ENCODE measurements at regions not wholly inside any gene's neighbourhood (a gene's known extent, or its start where the extent isn't known, plus 50 kb on each side); places are given as distances from the start of the nearest gene placed in this dataset.
A peak's percentile ranks its signal among the peaks of the same experiment; 100 is the strongest.

DNA sequence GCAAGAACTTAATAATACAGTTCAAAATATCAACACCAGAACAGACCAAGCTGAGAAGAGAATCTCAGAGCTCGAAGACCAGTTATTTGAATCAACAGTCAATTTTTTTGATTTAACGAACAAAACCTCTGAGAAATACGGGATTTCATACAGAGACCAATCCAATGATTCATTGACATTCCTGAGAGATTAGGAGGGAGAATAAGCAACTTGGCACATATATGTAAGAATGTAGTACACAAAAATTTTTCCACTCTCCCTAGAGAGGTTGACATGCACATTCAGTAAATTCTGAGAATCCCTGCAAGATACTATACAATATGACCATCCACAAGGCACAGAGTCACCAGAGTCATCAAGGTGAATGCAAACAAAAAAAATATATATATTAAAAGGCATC lies 1577.3 kb upstream of the C9orf72 start (continued):
- TF ChIP-seq, protein P1, sequence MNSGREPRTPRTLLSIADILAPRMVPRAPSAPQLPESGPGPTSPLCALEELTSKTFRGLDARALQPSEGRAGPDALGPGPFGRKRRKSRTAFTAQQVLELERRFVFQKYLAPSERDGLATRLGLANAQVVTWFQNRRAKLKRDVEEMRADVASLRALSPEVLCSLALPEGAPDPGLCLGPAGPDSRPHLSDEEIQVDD (CRISPR knock-in tag; IDR thresholded peaks at IDR 0.05; ENCODE audit: borderline replicate concordance): no peak
- TF ChIP-seq GZF1 (CRISPR knock-in tag; IDR thresholded peaks at IDR 0.05) (no peak), ZNF136 (CRISPR knock-in tag; IDR thresholded peaks at IDR 0.05; ENCODE audit: low read depth) (no peak)

DNA sequence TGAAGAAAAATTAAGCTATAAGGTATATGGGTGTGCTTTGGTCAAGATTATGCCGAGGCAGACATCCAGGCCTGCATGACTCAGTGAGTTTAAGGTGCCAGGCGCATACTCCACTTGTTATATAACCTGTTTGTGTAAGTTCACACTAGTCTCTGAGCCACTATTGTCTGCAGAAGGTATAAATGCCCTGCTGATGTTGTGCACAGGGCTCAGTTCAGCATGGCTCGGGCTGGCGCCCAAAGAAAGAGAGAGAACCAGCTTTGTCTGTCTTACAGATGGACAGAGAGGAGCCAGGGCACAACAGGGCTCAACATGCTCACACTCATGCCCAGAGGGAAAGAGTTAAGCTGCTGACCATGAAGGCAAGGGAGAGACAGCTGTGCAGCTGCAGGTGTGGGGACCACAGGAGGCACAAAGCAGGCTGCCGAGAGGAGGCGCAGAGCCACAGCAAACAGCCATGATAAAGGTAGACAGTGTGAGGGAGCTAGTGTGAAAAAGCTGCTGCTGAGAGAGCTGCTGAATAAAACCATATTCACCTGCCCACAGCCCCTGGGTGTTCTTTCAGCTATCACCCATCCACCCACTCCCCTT lies 1587.6 kb upstream of the C9orf72 start:
- Histone ChIP-seq H2AFZ (ENCODE audit: low read length) (no peak overlapping the region), H4K20me1 (ENCODE audit: insufficient read depth, low read length) (no peaks in the 10 kb centered on the region), H3K4me1 (ENCODE audit: insufficient read depth, low read length) (no peaks in the 10 kb centered on the region), H3K79me2 (ENCODE audit: insufficient read depth, low read length) (no peaks in the 10 kb centered on the region), H3K36me3 (replicated peaks in 1 of 2; ENCODE audit: control insufficient read depth in 1 of 2, insufficient read depth in 2 of 2, low read length in 2 of 2) (no peaks in the 10 kb centered on the region), H3K9ac (ENCODE audit: insufficient read depth, low read depth, low read length) (no peak overlapping the region), H3K27ac (ENCODE audit: extremely low read length, insufficient read depth, low read length) (no peak overlapping the region), H3K4me2 (ENCODE audit: low read depth, low read length) (no peak overlapping the region), H3K27me3 (ENCODE audit: control insufficient read depth in 1 of 2, insufficient read depth in 2 of 2, low read length in 2 of 2) (no peaks in the 10 kb centered on the region), H3K9me3 (ENCODE audit: low read length) (no peaks in the 10 kb centered on the region), H3K4me3 (replicated peaks in 1 of 3; ENCODE audit: insufficient read depth in 1 of 3, low read depth in 2 of 3, low read length in 3 of 3) (no peak overlapping the region)
- BruUV-seq (replicated peaks): no TSS peak
- 17% methylated on average over 6 of the region's 6 CpGs for WGBS (ENCODE audit: low lambda C conversion rate)
- ChIA-PET POLR2A (no interaction called here), CTCF (ENCODE audit: low intra/inter-chr PET ratio, low total read pairs) (no interaction called here)
- ATAC-seq (no peak), DNase-seq (ENCODE audit: low spot score) (no peak), FAIRE-seq (no peak)
- intact Hi-C loops (cut with micrococcal nuclease; ENCODE audit: unreplicated experiment) (no loop called here), in situ Hi-C loops (cut with HindIII; ENCODE audit: extremely low pct_ligation_motif_present, low pct_unique_long_range_greater_than_20kb) (no loop called here)
- TF ChIP-seq HHEX (CRISPR knock-in tag; IDR thresholded peaks at IDR 0.05) (no peak), ISX (CRISPR knock-in tag; conservative IDR thresholded peaks at IDR 0.05) (no peak), TARDBP (CRISPR knock-in tag; IDR thresholded peaks at IDR 0.05) (no peak), ZSCAN31 (CRISPR knock-in tag; IDR thresholded peaks at IDR 0.05; ENCODE audit: low read depth) (peak; percentile 65; the same call in 1 of the 2 replicates)

DNA sequence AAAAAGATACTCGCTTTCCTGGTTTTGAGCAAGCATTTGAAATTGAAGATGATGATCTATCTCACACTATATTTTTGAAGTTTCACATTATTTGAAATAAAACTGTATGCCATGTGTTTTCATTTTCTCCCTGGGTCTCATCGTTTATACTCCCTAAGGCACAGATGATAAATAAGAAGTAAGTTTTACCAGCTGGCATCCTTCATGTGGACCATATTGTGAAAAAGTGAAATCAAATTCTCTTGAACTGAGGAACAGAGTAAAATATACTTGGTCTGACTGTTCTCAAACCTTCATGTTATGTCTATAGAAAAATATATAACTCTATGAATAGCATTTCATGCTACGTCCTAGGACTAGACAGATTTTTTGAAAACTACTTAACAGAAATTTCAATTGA lies 1600.9 kb upstream of the C9orf72 start:
- FAIRE-seq (no peak), ATAC-seq (no peak), DNase-seq (ENCODE audit: low spot score) (no peak)
- intact Hi-C loops (cut with micrococcal nuclease; ENCODE audit: unreplicated experiment): no loop called here
- H3K9me3 ChIP-seq (ENCODE audit: low read length): no peaks in the 10 kb centered on the region
- no peak for TF ChIP-seq ZNF337 (CRISPR knock-in tag; IDR thresholded peaks at IDR 0.05; ENCODE audit: borderline replicate concordance, low read depth)
- TF ChIP-seq ZNF326 (CRISPR knock-in tag; IDR thresholded peaks at IDR 0.05; ENCODE audit: borderline replicate concordance): no peak
- no peak for TF ChIP-seq KDM5A (IDR thresholded peaks at IDR 0.05; ENCODE audit: borderline replicate concordance, low read length)
- TF ChIP-seq, protein P2, sequence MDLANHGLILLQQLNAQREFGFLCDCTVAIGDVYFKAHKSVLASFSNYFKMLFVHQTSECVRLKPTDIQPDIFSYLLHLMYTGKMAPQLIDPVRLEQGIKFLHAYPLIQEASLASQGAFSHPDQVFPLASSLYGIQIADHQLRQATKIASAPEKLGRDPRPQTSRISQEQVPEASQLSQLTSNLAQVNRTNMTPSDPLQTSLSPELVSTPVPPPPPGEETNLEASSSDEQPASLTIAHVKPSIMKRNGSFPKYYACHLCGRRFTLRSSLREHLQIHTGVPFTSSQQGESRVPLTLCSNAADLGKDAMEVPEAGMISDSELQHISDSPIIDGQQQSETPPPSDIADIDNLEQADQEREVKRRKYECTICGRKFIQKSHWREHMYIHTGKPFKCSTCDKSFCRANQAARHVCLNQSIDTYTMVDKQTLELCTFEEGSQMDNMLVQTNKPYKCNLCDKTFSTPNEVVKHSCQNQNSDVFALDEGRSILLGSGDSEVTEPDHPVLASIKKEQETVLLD (CRISPR knock-in tag; IDR thresholded peaks at IDR 0.05; ENCODE audit: low read depth): no peak
- no peak for TF ChIP-seq ZSCAN12 (CRISPR knock-in tag; IDR thresholded peaks at IDR 0.05)
- no peak for TF ChIP-seq ESRRA (CRISPR knock-in tag; IDR thresholded peaks at IDR 0.05; ENCODE audit: low read depth)
- TF ChIP-seq, protein P3, sequence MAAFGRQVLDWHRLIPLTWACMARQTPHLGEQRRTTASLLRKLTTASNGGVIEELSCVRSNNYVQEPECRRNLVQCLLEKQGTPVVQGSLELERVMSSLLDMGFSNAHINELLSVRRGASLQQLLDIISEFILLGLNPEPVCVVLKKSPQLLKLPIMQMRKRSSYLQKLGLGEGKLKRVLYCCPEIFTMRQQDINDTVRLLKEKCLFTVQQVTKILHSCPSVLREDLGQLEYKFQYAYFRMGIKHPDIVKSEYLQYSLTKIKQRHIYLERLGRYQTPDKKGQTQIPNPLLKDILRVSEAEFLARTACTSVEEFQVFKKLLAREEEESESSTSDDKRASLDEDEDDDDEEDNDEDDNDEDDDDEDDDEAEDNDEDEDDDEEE (CRISPR knock-in tag; IDR thresholded peaks at IDR 0.05): no peak
- no peaks in the 10 kb centered on the region for H3K79me2 ChIP-seq (ENCODE audit: insufficient read depth, low read length)
- no peak overlapping the region for H2AFZ ChIP-seq (ENCODE audit: low read length)
- H3K4me3 ChIP-seq (replicated peaks in 1 of 3; ENCODE audit: insufficient read depth in 1 of 3, low read depth in 2 of 3, low read length in 3 of 3): no peak overlapping the region
- ChIA-PET CTCF (ENCODE audit: low intra/inter-chr PET ratio, low total read pairs) (no interaction called here), POLR2A (no interaction called here)
- H3K4me2 ChIP-seq (ENCODE audit: low read depth, low read length): no peak overlapping the region
- no peaks in the 10 kb centered on the region for H3K4me1 ChIP-seq (ENCODE audit: insufficient read depth, low read length)
- H3K27me3 ChIP-seq (ENCODE audit: control insufficient read depth in 1 of 2, insufficient read depth in 2 of 2, low read length in 2 of 2): no peaks in the 10 kb centered on the region
- in situ Hi-C loops (cut with HindIII; ENCODE audit: extremely low pct_ligation_motif_present, low pct_unique_long_range_greater_than_20kb): no loop called here
- no peaks in the 10 kb centered on the region for H3K36me3 ChIP-seq (replicated peaks in 1 of 2; ENCODE audit: control insufficient read depth in 1 of 2, insufficient read depth in 2 of 2, low read length in 2 of 2)
- BruUV-seq (replicated peaks): no TSS peak
- no peak overlapping the region for H3K9ac ChIP-seq (ENCODE audit: insufficient read depth, low read depth, low read length)
- no peaks in the 10 kb centered on the region for H4K20me1 ChIP-seq (ENCODE audit: insufficient read depth, low read length)
- no peak overlapping the region for H3K27ac ChIP-seq (ENCODE audit: extremely low read length, insufficient read depth, low read length)
- WGBS (ENCODE audit: low lambda C conversion rate): 7% methylated on average over 3 of the region's 3 CpGs
